NCI-H187 (cell line): ENCODE measurements at regions not wholly inside any gene's neighbourhood (a gene's known extent, or its start where the extent isn't known, plus 50 kb on each side); places are given as distances from the start of the nearest gene placed in this dataset.
"Not testable (repeated sequence)": the region's sequence is repeated elsewhere in the genome, so short reads cannot be mapped to it uniquely, and the experiment has no call there.

Experiments
- DNase-seq, 2 experiments: peaks; one replicate each; lab custom pipeline; 2025; lab: John Stamatoyannopoulos, UW

DNA sequence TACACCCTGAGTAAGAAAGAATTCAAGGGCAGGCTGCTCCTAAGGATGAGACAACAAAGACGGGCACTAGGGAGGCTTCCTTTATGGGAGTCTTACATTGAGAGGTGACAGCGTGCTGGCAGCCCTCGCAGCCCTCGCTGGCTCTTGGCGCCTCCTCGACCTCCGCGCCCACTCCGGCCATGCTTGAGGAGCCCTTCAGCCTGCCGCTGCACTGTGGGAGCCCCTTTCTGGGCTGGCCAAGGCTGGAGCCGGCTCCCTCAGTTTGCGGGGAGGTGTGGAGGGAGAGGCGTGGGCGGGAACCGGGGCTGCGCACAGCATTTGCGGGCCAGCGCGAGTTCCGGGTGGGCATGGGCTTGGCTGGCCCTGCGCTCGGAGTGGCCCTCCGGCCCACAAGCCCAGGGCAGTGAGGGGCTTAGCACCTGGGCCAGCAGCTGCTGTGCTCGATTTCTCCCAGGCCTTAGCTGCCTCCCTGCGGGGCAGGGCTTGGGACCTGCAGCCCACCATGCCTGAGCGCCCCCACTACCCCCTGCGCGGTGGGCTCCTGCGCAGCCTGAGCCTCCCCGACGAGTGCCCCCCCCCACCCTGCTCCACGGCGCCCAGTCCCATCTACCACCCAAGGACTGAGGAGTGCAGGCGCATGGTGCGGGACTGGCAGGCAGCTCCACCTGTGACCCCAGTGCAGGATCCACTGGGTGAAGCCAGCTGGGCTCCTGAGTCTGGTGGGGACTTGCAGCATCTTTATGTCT lies 75.3 kb downstream of the BARX1 start:
- DNase-seq, result not testable (repeated sequence)

DNA sequence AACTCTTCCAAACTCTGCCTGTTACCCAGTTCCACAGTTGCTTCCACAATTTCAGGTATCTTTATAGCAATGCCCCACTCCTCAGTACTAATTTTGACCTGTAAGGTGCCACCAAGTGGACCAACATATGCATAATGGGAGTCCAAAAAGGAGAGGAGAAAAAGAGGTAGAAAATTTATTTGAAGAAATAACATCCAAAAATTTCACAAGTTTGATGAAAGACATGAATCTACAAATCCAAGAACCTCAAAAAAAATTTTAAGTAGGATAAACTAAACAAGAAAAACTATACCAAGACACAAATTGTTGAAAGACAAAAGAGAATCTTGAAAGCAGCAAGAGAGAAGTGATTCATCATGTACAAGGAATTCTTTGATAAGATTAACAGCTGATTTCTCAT lies 79.8 kb downstream of the BARX1 start:
- DNase-seq, result no peak

DNA sequence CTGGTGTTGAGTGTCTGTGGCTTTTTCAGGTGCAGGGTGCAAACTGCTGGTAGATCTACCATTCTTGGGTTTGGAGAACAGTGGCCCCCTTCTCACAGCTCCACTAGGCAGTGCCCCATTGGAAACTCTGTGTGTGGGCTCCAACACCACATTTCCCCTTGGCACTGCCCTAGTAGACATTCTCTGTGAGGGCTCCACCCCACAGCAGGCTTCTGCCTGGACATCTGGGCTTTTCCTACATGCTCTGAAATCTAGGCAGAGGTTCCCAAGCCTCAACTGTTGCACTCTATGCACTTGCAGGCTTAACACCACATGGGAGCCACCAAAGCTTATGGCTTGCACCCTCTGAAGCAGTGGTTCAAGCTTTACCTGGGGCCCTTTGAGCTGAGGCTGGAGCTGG lies 80.9 kb downstream of the BARX1 start:
- no peak for DNase-seq

DNA sequence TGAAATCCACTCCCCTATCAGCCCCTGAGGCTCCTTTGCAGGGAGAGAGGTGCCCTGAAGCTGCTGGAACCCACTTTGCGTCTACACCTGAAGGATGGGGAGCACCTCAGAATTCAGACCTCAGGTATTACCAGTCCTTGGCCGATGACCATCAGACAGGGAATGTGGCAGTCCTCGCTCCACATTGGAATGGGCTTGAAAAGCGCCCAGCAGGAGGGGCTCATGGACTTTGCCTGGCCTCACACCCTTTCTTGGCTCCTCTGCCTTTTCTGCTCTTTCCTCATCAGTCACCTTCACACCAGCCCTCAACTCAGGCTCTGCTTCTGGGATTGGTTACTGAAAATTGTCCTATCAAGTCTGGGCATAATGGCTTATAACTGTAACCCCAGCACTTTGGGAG lies 83.9 kb downstream of the BARX1 start:
- no peak for DNase-seq

DNA sequence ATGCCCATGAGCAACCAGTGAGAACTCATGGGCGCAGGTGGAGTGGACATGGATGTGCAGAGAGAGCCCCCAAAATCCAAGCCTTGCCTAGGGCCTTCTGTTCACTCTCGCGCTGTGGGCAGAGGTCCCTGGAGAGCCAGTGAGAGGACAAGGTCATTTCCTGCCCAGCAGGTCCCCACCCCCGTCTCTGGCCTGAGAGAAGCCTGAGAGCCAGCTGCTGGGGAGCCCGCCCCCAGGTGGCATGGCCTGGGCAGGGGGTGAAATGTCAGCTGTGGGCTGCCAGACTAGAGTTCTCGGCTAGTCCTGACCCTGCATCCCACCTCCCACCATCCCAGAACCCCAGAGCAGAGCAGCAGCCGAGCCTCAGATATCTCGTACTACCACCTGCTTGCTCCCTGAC lies 85.3 kb downstream of the BARX1 start:
- no peak for DNase-seq

DNA sequence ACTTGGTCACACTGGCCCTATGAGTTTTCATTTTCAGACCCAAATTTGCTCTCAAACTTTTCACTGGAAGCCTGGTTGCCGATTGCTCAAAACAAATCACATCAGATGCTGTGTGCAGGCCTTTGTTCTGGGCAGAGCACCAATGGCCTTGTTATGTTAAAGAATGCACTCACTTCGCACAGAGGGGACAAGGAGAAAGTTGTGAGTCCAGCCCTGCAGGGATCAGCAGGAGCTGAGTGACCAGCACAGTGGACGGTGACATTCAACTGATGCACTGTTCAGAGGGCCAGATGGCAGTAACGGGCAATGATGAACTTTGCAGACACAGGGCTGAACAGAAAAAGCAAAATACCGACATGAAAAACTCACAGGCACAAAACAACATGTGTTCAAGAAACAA lies 86.1 kb downstream of the BARX1 start:
- DNase-seq, result no peak

DNA sequence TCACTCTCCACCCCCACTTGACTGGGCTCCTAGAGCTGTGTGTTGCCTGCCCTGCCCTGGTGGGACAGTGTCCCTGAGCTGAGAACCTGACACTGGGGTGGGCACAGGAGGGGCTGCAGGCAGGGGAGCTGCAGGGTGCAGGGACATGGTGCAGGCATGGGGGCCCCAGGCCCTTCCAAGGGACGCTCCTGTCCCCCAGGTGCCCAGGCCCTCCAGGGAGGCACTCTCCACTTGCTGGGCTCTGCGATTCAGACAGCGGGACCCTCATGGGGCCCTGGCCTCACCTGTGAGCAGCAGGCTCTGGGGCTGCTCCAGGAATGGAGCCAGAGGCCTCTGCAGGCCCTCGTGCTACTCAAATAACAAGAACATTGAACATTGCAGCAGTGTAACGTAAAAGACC lies 89.4 kb downstream of the BARX1 start:
- DNase-seq, result no peak

DNA sequence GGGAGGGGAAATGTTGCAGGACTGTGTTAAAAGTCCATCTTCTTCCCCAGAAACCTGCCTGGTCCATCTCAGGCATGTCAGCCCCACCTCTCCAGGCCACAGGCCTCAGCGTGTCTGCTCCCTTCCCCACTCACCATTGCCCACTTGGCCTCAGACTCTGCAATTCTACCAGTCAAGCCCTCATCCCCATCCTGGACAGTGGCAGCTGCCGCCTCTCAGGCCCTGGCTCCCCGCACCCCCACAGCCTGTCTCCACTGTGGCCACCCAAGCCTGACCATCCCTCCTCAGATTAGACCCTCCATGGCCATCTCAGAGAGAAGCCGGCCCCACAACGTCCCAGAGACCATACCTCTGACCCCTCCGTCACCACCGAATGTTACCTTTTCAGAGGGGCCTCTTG lies 89.9 kb downstream of the BARX1 start:
- no peak for DNase-seq

DNA sequence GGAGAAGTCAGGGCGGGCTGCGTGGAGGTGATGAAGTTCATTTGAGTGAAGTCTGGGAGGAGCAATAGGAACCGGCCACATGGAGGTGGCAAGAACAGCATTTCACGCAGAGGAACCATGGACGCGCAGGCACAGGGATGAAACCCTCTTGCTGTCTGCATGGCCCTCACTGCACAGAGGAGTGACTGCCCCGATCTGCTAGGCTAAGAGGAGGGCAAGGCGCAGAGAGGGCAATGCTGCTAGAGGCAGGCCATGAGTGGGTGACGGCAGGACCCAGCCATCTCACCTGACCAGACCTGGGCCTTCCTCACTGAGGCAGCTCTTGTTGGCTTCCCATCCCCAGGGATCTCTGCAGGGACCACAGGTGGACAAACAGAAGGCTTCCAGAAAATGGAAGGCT lies 90.3 kb downstream of the BARX1 start:
- DNase-seq, result no peak

DNA sequence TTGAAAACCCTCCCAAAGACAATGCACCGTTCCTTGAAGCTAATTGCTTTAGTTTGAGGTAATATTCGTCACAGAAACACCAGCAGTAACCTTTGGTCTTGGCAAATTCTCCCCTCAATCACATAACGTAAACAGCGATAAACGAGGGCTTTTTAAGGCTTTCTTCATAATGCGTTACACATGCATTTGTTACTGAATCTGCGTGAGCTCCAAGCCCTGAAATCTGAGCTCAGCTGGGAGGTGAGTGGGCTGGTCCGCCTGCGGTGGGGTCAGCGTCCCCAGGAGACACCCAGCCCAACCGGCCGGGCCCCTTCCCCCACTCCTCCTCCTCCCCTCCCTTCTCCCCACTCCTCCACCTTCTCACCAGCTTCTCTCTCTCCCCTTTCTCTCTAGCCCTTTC lies 91.1 kb downstream of the BARX1 start:
- DNase-seq, result no peak

DNA sequence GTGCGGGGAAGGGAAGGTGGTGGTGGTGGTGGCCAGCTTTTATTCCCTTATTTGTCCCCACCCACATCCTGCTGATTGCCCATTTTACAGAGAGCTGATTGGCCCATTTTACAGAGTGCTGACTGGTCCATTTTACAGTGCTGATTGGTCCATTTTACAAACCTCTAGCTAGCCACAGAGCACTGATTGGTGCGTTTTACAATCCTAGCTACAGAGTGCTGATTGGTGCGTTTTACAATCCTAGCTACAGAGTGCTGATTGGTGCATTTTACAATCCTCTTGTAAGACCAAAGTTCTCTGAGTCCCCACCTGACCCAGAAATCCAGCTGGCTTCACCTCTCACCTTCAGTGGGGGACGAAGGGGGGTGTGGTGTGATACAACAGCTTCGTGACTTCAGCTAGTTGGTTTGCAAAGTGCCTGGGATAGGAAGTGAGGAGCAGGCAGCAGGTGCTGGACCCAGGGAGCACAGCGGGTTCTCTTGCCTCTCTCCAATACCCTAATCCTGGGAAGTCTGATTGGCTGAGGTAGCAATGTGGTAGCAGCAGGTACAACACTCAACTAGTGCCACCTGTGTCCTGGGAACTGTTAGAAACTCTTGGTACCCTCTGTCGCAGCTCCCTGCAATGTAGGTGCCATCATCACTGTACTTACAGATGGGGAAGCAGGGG lies 92.1 kb downstream of the BARX1 start:
- DNase-seq, result no peak

DNA sequence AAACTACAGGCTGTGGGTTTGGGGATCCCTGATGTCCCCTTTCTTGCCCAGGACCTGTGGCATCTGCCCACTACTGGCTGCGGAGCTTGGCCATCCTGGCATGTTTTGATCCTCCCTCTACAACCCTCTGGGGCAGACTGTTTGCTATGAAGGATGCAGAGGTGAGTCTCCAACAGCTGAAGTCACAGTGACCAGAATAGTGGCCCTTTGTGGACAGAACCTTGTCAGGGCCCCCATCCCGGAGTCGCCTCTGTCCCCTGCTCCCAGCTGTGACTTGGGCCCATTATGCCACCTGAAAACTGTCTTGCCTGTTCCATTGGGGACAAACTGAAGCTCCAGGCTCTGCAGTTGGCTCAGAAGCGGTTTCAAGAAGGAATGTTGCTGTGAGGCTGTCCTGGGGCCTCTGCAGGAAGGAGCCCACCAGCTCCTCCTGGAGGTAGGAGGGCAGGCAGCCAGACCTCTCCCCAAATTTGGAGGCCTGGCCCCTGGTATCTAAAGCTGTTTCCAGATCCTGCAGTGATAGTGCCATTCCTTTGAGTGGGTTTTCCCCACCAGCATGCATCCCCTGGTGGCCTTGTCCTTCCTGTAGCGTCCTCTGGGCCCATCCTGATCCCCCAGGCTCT lies 93.3 kb downstream of the BARX1 start:
- no peak for DNase-seq

DNA sequence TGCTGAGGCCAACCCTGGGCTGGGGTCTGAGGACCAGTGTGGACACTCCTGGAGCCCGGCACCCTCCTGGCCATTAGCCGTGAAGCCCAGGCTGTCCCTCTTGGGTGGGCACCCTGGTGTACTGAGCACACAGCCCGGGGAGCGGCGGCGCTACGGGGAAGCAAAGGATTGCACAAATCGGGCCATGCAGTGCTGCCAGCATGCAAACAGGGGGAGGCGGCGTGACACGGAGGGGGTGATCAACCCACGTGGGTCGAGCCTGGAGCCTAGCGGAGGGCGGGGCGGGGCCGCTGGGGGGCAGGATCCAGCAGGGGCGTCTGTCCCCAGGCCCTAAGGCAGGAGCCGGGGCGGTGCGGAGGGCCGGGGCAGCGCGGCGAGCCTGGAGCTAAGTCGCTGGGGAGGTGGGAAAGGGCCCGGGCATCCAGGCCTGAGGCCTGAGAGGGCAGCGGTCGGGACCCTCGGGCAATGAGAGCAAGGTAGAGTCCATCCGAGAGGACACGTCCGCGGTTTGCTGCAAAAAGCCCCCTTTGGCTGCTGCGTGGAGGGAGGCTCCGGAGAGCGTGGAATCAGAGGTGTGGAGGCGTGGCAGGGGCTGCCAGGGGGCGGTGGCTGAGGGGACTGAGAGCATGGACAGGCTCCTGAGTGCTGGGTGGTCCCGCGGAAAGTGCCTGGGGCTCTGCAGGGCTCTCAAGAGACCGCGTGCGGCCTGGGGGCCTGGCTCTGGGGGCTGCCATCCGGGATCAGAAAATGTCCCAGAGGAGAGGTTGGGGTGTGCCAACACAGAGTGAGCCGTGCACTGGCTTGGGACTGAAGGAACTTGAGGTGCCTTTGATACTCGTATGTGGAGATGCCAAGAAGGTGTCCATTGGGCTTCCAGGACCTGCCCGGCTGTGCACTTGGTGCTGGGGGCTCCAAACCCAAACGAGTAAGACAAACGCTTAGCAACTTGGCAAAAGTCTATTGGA lies 94.2 kb downstream of the BARX1 start:
- no peak for DNase-seq

DNA sequence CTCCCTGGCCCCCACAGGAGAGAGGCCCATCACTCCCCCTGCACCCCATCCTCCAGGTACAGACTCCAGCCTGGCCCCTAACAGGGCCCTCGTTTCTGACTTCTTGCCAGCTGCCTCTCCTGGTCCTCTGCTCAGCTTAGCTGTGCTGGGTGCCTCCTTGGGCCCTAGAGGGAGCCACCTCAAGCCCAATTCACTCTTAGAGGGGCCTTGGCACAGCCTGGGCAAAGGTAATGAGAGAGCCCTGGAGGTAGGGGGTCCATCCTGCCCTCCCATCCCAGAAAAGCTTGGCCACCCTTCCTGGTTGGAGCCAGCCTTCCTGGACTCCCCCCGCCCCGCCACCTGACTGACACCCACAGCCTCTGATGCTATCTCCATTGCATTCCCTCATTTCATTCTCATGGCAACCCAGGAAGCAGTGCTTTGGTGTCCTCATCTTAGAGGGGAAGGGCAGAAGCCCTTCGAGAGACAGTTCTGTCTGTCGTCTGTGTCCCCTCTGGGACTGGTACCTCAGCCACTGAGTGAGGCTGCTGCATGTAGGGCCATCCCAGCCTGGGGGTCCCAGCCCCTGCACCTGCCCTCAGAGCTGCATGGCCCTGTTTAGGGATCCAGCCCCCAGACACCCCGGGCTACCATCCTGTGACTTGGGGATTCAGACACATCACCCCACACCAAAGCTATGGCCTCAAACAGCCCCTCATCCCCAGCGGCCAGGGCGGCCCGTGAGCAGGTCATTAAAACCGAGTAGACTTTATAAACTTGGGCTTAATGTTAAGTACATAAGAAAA lies 95.5 kb downstream of the BARX1 start:
- DNase-seq, result no peak

DNA sequence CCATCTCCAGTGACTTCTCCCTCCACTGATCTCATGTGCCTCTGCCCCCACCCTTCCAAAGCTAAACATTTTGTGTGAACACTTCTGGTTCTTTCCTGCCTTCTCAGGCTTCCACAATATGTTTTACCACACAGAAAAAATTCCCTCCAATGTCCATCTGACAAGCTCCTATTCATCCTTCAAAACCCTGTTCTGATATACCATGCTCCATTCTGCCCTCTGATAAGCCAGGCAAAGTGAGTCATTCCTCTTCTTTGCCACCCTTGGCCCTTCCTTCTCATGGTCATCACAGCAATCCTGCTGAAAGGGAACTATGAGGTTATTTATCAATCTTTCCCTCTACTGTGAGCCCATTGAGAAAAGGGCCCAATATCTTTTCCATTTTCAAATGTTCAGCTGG lies 97.6 kb downstream of the BARX1 start:
- no peak for DNase-seq

DNA sequence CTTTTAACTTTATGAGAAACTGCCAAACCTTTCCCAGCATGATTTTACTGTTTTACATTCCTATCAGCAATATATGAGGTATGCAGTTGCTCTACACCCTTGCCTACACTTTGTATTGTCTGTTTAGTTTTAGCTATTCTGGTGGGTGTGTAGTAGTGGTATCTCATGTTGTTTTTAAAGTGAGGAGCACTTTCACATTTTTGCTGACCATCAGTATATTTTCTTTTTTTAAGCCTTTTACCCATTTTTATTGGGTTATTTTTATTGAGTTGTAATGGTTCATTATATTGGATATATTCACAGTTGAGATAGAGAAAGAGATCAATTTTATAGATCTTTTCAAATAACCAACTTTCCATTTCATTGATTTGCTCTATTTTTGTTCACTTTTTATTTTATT lies 102.4 kb downstream of the BARX1 start:
- DNase-seq, result no peak

DNA sequence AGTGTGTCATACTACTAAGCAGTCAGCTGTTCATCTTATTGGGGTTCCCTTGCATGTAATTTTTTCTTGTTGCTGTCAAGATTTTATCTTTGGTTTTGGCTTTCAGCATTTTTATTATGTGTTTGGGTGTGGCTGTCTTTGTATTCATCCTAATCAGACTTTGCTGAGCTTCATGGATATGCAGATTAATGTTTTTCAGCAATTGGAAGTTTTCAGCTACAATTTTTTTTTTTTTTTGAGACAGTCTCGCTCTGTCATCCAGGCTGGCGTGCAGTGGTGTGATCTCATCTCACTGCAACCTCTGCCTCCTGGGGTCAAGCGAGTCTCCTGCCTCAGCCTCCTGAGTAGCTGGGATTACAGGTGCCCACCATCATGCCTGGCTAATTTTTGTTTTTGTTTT lies 108.8 kb downstream of the BARX1 start:
- DNase-seq, result no peak

DNA sequence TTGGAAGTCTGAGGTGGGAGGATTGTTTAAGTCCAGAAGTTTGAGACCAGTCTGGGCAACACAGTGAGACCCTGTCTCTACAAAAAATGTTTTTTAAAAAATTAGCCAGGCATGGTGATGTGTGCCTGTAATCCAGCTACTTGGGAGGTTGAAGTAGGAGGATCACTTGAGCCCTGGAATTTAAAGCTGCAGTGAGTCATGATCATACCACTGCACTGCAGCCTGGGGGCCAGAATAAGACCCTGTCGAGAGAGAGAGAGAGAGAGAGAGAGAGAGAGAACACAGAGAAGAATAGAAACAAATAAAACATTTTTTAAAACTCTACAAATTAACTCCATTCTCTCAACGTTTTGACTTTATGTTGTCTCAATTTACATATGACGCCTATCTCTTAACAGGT lies 111.8 kb downstream of the BARX1 start:
- DNase-seq, result no peak

DNA sequence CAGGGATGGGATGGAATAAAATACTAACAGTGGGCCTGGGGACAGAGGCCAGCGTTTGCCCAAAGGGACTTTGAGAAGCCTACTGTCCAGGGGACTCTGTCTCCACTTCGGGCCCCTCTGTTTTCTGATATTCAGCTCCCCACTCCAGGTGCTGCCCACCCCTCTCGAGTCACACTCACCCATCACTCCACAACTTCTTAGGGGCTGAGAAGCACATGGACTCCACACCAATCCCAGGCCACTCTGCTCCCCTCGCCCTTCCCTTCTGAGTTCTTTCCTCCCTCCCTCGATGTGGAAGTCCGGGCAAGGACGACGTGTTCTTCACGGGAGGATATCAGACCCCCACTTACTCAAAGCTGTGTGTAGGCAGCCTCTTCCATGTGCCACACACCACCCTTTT lies 124.5 kb downstream of the BARX1 start:
- DNase-seq, result no peak

DNA sequence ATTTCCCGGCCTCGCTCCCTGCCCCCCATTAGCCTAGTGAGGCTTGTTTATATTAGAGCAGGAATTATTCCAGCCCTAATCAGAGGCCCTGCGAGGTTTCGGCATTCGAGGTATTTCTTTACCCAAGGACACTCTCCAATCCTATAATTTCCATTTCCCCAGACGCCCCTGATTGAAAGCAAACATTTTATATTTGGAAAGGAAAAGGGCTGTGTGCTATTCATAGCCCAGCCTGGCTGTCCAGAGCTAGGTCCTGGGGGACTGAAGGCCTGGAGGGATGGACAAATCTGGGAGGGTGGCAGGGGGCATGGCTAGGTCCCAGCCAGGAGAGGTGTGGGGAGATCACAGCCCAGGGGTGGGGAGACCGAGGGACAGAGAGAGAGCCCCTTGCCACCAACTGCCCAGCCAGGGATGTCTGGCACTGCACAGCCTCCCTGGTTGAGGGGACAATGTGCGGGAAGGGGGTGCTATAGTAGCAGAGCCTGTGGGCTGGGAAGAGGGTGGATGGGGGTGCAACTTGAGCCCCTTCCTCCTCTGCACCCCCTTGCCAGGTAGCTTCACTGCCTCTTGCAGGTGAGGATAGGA lies 125.1 kb downstream of the BARX1 start:
- no peak for DNase-seq
